Liver (tissue), 3 donors: ENCODE measurements at regions not wholly inside any gene's neighbourhood (a gene's known extent, or its start where the extent isn't known, plus 50 kb on each side); places are given as distances from the start of the nearest gene placed in this dataset.

ENCODE experiments used
- FOXA1 ChIP-seq: IDR thresholded peaks from 2 replicates; pipeline ENCODE4 v1.6.1; 2016; ENCODE audit warnings: antibody characterized with exemption
- GABPA ChIP-seq, 2 donors: IDR thresholded peaks in 1 of 2; conservative IDR thresholded peaks in 1 of 2; 2 replicates each; pipeline ENCODE4 v1.6.1; 2016; ENCODE audit warnings: antibody characterized with exemption in 2 of 2, mild to moderate bottlenecking in 1 of 2, moderate library complexity in 1 of 2
- JUND ChIP-seq, 2 donors: IDR thresholded peaks; 2 replicates each; pipeline ENCODE4 v1.6.1; 2016; ENCODE audit warnings: antibody characterized with exemption in 2 of 2
- RAD21 ChIP-seq, 2 donors: IDR thresholded peaks; 2 replicates each; pipeline ENCODE4 v1.6.1; 2016; ENCODE audit warnings: antibody characterized with exemption in 2 of 2, mild to moderate bottlenecking in 2 of 2
- YY1 ChIP-seq: IDR thresholded peaks from 2 replicates; pipeline ENCODE4 v1.6.1; 2016; ENCODE audit warnings: antibody characterized with exemption, mild to moderate bottlenecking
- TF ChIP-seq, protein P1 (sequence below): fragments of 150-350 bp; IDR thresholded peaks from 2 replicates; pipeline ENCODE4 v1.5.1; 2017; ENCODE audit warnings: improper control_type of control experiment, low read depth, low read length; ENCODE audit not compliant: missing input control
- TF ChIP-seq, protein P2 (sequence below): IDR thresholded peaks from 2 replicates; pipeline ENCODE4 v1.6.1; 2016; ENCODE audit warnings: antibody characterized with exemption
- donor health status: healthy.
- donor health status: healthy.

DNA sequence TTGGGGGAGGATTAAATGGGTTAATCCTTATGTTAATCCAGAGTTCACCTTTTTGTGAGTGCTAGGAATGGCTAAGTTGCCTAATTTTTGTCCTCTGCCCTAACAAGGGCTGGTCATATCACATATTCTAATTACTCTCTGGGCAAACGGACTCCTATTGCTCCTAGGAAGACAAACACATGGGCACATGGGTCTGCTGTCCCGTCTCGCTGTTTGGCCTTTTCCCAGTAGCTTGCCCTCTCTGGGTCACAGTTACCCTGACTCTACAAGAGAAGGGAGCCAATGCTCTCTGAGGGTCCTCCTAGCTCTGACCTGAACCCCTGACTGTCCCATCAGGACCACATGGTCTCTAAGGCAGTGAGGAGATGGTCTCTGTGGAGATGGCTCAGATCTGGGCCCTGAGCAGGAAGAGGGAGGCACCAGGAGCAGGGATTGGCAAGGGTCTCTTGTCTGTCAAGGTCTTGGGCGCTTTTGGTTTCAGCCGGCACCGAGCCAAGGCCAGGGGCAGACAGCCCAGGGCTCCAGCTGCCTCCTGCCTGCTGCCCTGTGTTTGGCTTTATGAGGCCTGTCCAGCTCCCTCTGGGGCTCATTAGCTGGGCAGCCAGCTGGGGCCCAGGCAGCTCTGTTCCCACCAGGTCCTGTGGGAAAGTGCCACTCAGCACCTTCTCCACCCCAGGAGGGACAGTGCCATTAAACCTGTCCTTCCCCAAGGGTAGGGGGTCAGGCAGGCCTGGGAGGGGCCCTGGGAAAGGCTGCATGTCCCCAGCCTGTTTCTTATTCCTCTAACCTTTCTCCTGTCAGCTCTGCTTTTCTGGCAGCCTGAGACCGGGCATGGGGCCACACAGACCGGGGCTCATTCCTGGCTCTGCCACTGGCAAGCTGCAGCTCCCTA, 559.9 kb downstream of the MN1 start:
- TF ChIP-seq, protein P1, sequence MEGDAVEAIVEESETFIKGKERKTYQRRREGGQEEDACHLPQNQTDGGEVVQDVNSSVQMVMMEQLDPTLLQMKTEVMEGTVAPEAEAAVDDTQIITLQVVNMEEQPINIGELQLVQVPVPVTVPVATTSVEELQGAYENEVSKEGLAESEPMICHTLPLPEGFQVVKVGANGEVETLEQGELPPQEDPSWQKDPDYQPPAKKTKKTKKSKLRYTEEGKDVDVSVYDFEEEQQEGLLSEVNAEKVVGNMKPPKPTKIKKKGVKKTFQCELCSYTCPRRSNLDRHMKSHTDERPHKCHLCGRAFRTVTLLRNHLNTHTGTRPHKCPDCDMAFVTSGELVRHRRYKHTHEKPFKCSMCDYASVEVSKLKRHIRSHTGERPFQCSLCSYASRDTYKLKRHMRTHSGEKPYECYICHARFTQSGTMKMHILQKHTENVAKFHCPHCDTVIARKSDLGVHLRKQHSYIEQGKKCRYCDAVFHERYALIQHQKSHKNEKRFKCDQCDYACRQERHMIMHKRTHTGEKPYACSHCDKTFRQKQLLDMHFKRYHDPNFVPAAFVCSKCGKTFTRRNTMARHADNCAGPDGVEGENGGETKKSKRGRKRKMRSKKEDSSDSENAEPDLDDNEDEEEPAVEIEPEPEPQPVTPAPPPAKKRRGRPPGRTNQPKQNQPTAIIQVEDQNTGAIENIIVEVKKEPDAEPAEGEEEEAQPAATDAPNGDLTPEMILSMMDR: no peak
- TF ChIP-seq RAD21 (IDR thresholded peaks at IDR 0.05) (no peak), FOXA1 (no peak), YY1 (no peak), GABPA (IDR thresholded peaks at IDR 0.05 in 1 of 2, conservative IDR thresholded peaks at IDR 0.05 in 1 of 2) (no peak), JUND (IDR thresholded peaks at IDR 0.05) (no peak)
- TF ChIP-seq, protein P2, sequence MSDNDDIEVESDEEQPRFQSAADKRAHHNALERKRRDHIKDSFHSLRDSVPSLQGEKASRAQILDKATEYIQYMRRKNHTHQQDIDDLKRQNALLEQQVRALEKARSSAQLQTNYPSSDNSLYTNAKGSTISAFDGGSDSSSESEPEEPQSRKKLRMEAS: no peak
